DND-41 (cell line): ENCODE measurements at regions not wholly inside any gene's neighbourhood (a gene's known extent, or its start where the extent isn't known, plus 50 kb on each side); places are given as distances from the start of the nearest gene placed in this dataset.

ENCODE experiments used
- ATAC-seq: fragments of 200-7000 bp; cut with Tn5 transposase; 3 replicates; pipeline ENCODE4 v1.9.1; 2021; ENCODE audit warnings: low read depth; ENCODE audit not compliant: insufficient read depth
- DNase-seq: peaks from one replicate; pipeline ENCODE4 v3.0.0-alpha.2; 2020
- H2AFZ ChIP-seq: 2 replicates; pipeline ENCODE4 v1.6.0; 2012; ENCODE audit warnings: low read depth, low read length
- H3K27ac ChIP-seq: 2 replicates; pipeline ENCODE4 v1.5.1; 2012; ENCODE audit warnings: low read length, inconsistent platforms
- H3K27me3 ChIP-seq: fragments of 200-600 bp; sonication (generic); 2 replicates; pipeline ENCODE4 v1.6.0; 2012; ENCODE audit warnings: low read length, mild to moderate bottlenecking, inconsistent platforms; ENCODE audit not compliant: insufficient read depth, poor library complexity
- H3K36me3 ChIP-seq: 2 replicates; pipeline ENCODE4 v1.5.1; 2012; ENCODE audit warnings: low read length, inconsistent platforms; ENCODE audit not compliant: insufficient read depth
- H3K4me1 ChIP-seq: 2 replicates; pipeline ENCODE4 v1.5.1; 2012; ENCODE audit warnings: mild to moderate bottlenecking, low read length; ENCODE audit not compliant: insufficient read depth
- H3K4me2 ChIP-seq: 2 replicates; pipeline ENCODE4 v1.6.0; 2012; ENCODE audit warnings: mild to moderate bottlenecking, moderate library complexity, low read length, inconsistent platforms; ENCODE audit not compliant: insufficient read depth
- H3K4me3 ChIP-seq, 2 experiments: fragments of 200-600 bp in 1 of 2; shearing (Covaris generic) in 1 of 2; 2 replicates each; pipeline ENCODE4 v1.5.1; 2012 to 2016; ENCODE audit warnings: inconsistent platforms in 2 of 2, low read length in 2 of 2, mild to moderate bottlenecking in 2 of 2, low read depth in 1 of 2, moderate library complexity in 1 of 2
- H3K79me2 ChIP-seq: 2 replicates; pipeline ENCODE4 v1.6.0; 2012; ENCODE audit warnings: low read length, inconsistent platforms; ENCODE audit not compliant: insufficient read depth
- H3K9ac ChIP-seq: 2 replicates; pipeline ENCODE4 v1.6.0; 2012; ENCODE audit warnings: low read depth, mild to moderate bottlenecking, inconsistent platforms, low read length, moderate library complexity
- H3K9me3 ChIP-seq: 2 replicates; pipeline ENCODE4 v1.5.1; 2012; ENCODE audit warnings: low read length, moderate library complexity, mild to moderate bottlenecking, inconsistent platforms; ENCODE audit not compliant: insufficient read depth, severe bottlenecking
- H4K20me1 ChIP-seq: 2 replicates; pipeline ENCODE4 v1.6.0; 2012; ENCODE audit warnings: low read length; ENCODE audit not compliant: insufficient read depth
- CTCF ChIP-seq: IDR thresholded peaks from 2 replicates; pipeline ENCODE4 v1.5.1; 2012; ENCODE audit warnings: borderline replicate concordance, low read length, moderate library complexity, mild to moderate bottlenecking; ENCODE audit not compliant: poor library complexity, severe bottlenecking; ENCODE audit errors: extremely low read depth
- EZH2 ChIP-seq: IDR thresholded peaks from 3 replicates; pipeline ENCODE4 v1.6.1; 2012; ENCODE audit warnings: borderline replicate concordance, low read depth, mild to moderate bottlenecking, moderate library complexity, low read length, inconsistent platforms; ENCODE audit not compliant: severe bottlenecking

GRCh38 chr15:29903785-29904464 is 81.7 kb upstream of the TJP1 start:
- TF ChIP-seq EZH2 (no peak), CTCF (no peak)
- no peaks in the 10 kb centered on the region for H3K9me3 ChIP-seq
- ATAC-seq: no peak
- H3K36me3 ChIP-seq: no peaks in the 10 kb centered on the region
- no peaks in the 10 kb centered on the region for H4K20me1 ChIP-seq
- H3K4me3 ChIP-seq: no peak overlapping the region
- no peak overlapping the region for H3K27ac ChIP-seq
- no peak overlapping the region for H3K4me2 ChIP-seq
- H2AFZ ChIP-seq: no peak overlapping the region
- no peaks in the 10 kb centered on the region for H3K27me3 ChIP-seq
- no peak for DNase-seq
- H3K79me2 ChIP-seq: no peaks in the 10 kb centered on the region
- H3K4me1 ChIP-seq: no peaks in the 10 kb centered on the region
- no peak overlapping the region for H3K9ac ChIP-seq

- no peaks in the 10 kb centered on the region for H3K27me3 ChIP-seq
- H2AFZ ChIP-seq: no peak overlapping the region
- H3K36me3 ChIP-seq: no peaks in the 10 kb centered on the region
- no peak overlapping the region for H3K9ac ChIP-seq
- H3K4me2 ChIP-seq: no peak overlapping the region
- ATAC-seq (no peak), DNase-seq (no peak)
- TF ChIP-seq EZH2 (no peak), CTCF (no peak)
- H3K4me3 ChIP-seq: no peak overlapping the region
- no peak overlapping the region for H3K27ac ChIP-seq
- H3K79me2 ChIP-seq: no peaks in the 10 kb centered on the region
- no peaks in the 10 kb centered on the region for H4K20me1 ChIP-seq
- H3K4me1 ChIP-seq: no peaks in the 10 kb centered on the region
- no peaks in the 10 kb centered on the region for H3K9me3 ChIP-seq
These were observed 80.8 kb upstream of the TJP1 start for GRCh38 chr15:29903028-29903427.

GRCh38 chr15:29900237-29901189 is 78.2 kb upstream of the TJP1 start:
- Histone ChIP-seq H3K27ac (no peak overlapping the region), H3K9ac (no peak overlapping the region), H4K20me1 (no peaks in the 10 kb centered on the region), H3K79me2 (no peaks in the 10 kb centered on the region), H3K9me3 (no peaks in the 10 kb centered on the region), H3K4me2 (no peak overlapping the region), H3K4me3 (no peak overlapping the region), H3K4me1 (no peaks in the 10 kb centered on the region), H3K27me3 (no peaks in the 10 kb centered on the region), H2AFZ (no peak overlapping the region), H3K36me3 (no peaks in the 10 kb centered on the region)
- TF ChIP-seq EZH2: no peak
- TF ChIP-seq CTCF: no peak
- ATAC-seq (no peak), DNase-seq (no peak)
